ENCODE measurements at regions not wholly inside any gene's neighbourhood (a gene's known extent, or its start where the extent isn't known, plus 50 kb on each side); places are given as distances from the start of the nearest gene placed in this dataset.

DNA sequence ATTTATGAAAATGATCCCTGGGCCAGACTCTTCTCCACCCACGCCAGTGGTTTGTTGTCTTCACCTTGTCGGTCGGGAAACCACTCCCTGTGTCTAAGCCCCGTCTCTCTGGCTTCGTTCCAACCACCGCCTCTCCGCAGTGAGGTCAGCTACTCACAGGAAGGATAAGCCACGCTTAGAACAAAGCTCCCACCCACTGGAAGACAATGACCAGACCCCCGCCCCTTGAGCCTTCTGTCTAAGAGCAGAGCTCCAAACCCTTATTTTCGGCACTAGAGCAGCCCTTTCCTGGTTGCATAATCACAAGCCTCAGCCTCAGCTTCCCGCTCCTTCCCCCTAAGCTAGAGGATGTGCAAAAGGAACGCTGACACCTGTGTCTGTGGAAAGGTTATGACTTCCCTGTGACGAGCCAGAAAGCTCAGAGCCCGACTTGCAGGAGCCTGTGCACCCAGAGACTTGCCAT is 114.9 kb upstream of the MEF2A start:
- TF ChIP-seq, protein P1, sequence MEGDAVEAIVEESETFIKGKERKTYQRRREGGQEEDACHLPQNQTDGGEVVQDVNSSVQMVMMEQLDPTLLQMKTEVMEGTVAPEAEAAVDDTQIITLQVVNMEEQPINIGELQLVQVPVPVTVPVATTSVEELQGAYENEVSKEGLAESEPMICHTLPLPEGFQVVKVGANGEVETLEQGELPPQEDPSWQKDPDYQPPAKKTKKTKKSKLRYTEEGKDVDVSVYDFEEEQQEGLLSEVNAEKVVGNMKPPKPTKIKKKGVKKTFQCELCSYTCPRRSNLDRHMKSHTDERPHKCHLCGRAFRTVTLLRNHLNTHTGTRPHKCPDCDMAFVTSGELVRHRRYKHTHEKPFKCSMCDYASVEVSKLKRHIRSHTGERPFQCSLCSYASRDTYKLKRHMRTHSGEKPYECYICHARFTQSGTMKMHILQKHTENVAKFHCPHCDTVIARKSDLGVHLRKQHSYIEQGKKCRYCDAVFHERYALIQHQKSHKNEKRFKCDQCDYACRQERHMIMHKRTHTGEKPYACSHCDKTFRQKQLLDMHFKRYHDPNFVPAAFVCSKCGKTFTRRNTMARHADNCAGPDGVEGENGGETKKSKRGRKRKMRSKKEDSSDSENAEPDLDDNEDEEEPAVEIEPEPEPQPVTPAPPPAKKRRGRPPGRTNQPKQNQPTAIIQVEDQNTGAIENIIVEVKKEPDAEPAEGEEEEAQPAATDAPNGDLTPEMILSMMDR (IDR thresholded peaks at IDR 0.05; ENCODE audit: low read length): no peak
- TF ChIP-seq EZH2 (IDR thresholded peaks at IDR 0.05; ENCODE audit: borderline replicate concordance, low read length): no peak; the same call in 1 of the 2 replicates
